Activated naive CD8-positive, alpha-beta T cell treated with anti-CD3 and anti-CD28 coated beads for 36 hours (primary cell): ENCODE measurements at regions not wholly inside any gene's neighbourhood (a gene's known extent, or its start where the extent isn't known, plus 50 kb on each side); places are given as distances from the start of the nearest gene placed in this dataset.
"Not testable (repeated sequence)": the region's sequence is repeated elsewhere in the genome, so short reads cannot be mapped to it uniquely, and the experiment has no call there.

Experiments
- DNase-seq: peaks from one replicate; pipeline ENCODE4 v3.0.0; 2021
- H3K27ac Mint-ChIP-seq: one replicate; pipeline ENCODE4 v1.8.0; 2022; ENCODE audit warnings: mild to moderate bottlenecking, moderate library complexity, mixed read lengths
- H3K27me3 Mint-ChIP-seq: one replicate; pipeline ENCODE4 v1.8.0; 2022; ENCODE audit warnings: mild to moderate bottlenecking, mixed read lengths
- H3K36me3 Mint-ChIP-seq: one replicate; pipeline ENCODE4 v1.8.0; 2021; ENCODE audit warnings: mild to moderate bottlenecking, mixed read lengths
- H3K4me1 Mint-ChIP-seq: one replicate; pipeline ENCODE4 v1.8.0; 2021; ENCODE audit warnings: mixed read lengths
- H3K4me3 Mint-ChIP-seq: one replicate; pipeline ENCODE4 v1.8.0; 2022; ENCODE audit warnings: mild to moderate bottlenecking, moderate library complexity, mixed read lengths
- H3K9me3 Mint-ChIP-seq: one replicate; pipeline ENCODE4 v1.8.0; 2022; ENCODE audit warnings: mixed read lengths

- no peaks in the 10 kb centered on the region for H3K4me1 Mint-ChIP-seq
- DNase-seq = no peak
- H3K27ac Mint-ChIP-seq = no peak overlapping the region
- H3K4me3 Mint-ChIP-seq = no peak overlapping the region
- no peaks in the 10 kb centered on the region for H3K9me3 Mint-ChIP-seq
- H3K27me3 Mint-ChIP-seq = no peaks in the 10 kb centered on the region
- no peaks in the 10 kb centered on the region for H3K36me3 Mint-ChIP-seq
These were observed 184.4 kb downstream of the VEGFC start for GRCh38 chr4:176608346-176608745.

GRCh38 chr4:176610594-176610993, 182.1 kb downstream of the VEGFC start:
- H3K36me3 Mint-ChIP-seq = no peaks in the 10 kb centered on the region
- no peaks in the 10 kb centered on the region for H3K4me1 Mint-ChIP-seq
- H3K4me3 Mint-ChIP-seq = no peak overlapping the region
- no peaks in the 10 kb centered on the region for H3K9me3 Mint-ChIP-seq
- H3K27me3 Mint-ChIP-seq = no peaks in the 10 kb centered on the region
- H3K27ac Mint-ChIP-seq = no peak overlapping the region
- DNase-seq = no peak

- H3K9me3 Mint-ChIP-seq = no peaks in the 10 kb centered on the region
- no peak overlapping the region for H3K4me3 Mint-ChIP-seq
- H3K27me3 Mint-ChIP-seq = no peaks in the 10 kb centered on the region
- DNase-seq = no peak
- H3K27ac Mint-ChIP-seq = no peak overlapping the region
- no peaks in the 10 kb centered on the region for H3K4me1 Mint-ChIP-seq
- H3K36me3 Mint-ChIP-seq = no peaks in the 10 kb centered on the region
These were observed 181.3 kb downstream of the VEGFC start for GRCh38 chr4:176611381-176611780.

GRCh38 chr4:176611951-176612350, 180.8 kb downstream of the VEGFC start:
- H3K9me3 Mint-ChIP-seq = no peaks in the 10 kb centered on the region
- no peak for DNase-seq
- H3K4me3 Mint-ChIP-seq = no peak overlapping the region
- H3K4me1 Mint-ChIP-seq = no peaks in the 10 kb centered on the region
- H3K36me3 Mint-ChIP-seq = no peaks in the 10 kb centered on the region
- no peak overlapping the region for H3K27ac Mint-ChIP-seq
- no peaks in the 10 kb centered on the region for H3K27me3 Mint-ChIP-seq

GRCh38 chr4:176614793-176615192, 177.9 kb downstream of the VEGFC start:
- no peak for DNase-seq
- Mint-ChIP-seq H3K27ac (no peak overlapping the region), H3K4me3 (no peak overlapping the region), H3K36me3 (no peaks in the 10 kb centered on the region), H3K9me3 (no peaks in the 10 kb centered on the region), H3K27me3 (no peaks in the 10 kb centered on the region), H3K4me1 (no peaks in the 10 kb centered on the region)

- H3K4me3 Mint-ChIP-seq = no peak overlapping the region
- DNase-seq = no peak
- H3K27me3 Mint-ChIP-seq = no peaks in the 10 kb centered on the region
- no peaks in the 10 kb centered on the region for H3K9me3 Mint-ChIP-seq
- H3K27ac Mint-ChIP-seq = no peak overlapping the region
- no peaks in the 10 kb centered on the region for H3K4me1 Mint-ChIP-seq
- no peaks in the 10 kb centered on the region for H3K36me3 Mint-ChIP-seq
These were observed 176.6 kb downstream of the VEGFC start for GRCh38 chr4:176616151-176616550.

- Mint-ChIP-seq H3K4me3 (no peak overlapping the region), H3K4me1 (no peaks in the 10 kb centered on the region), H3K27ac (no peak overlapping the region), H3K9me3 (no peaks in the 10 kb centered on the region), H3K36me3 (no peaks in the 10 kb centered on the region), H3K27me3 (no peaks in the 10 kb centered on the region)
- DNase-seq = no peak
These were observed 174.6 kb downstream of the VEGFC start for GRCh38 chr4:176618138-176618537.

- no peaks in the 10 kb centered on the region for H3K4me1 Mint-ChIP-seq
- no peak for DNase-seq
- H3K27me3 Mint-ChIP-seq = no peaks in the 10 kb centered on the region
- H3K27ac Mint-ChIP-seq = no peak overlapping the region
- no peaks in the 10 kb centered on the region for H3K9me3 Mint-ChIP-seq
- no peaks in the 10 kb centered on the region for H3K36me3 Mint-ChIP-seq
- no peak overlapping the region for H3K4me3 Mint-ChIP-seq
These were observed 173.3 kb downstream of the VEGFC start for GRCh38 chr4:176619430-176619829.

- no peak for DNase-seq
- Mint-ChIP-seq H3K27me3 (no peaks in the 10 kb centered on the region), H3K36me3 (no peaks in the 10 kb centered on the region), H3K4me3 (no peak overlapping the region), H3K9me3 (no peaks in the 10 kb centered on the region), H3K27ac (no peak overlapping the region), H3K4me1 (no peaks in the 10 kb centered on the region)
These were observed 170.3 kb downstream of the VEGFC start for GRCh38 chr4:176622251-176622948.

GRCh38 chr4:176624983-176625610, 167.6 kb downstream of the VEGFC start:
- not testable (repeated sequence) for H3K4me1 Mint-ChIP-seq, H3K4me3 Mint-ChIP-seq, H3K27ac Mint-ChIP-seq, DNase-seq, H3K36me3 Mint-ChIP-seq, H3K27me3 Mint-ChIP-seq, H3K9me3 Mint-ChIP-seq

- H3K4me3 Mint-ChIP-seq = no peak overlapping the region
- H3K27me3 Mint-ChIP-seq = no peaks in the 10 kb centered on the region
- no peaks in the 10 kb centered on the region for H3K36me3 Mint-ChIP-seq
- no peaks in the 10 kb centered on the region for H3K4me1 Mint-ChIP-seq
- no peaks in the 10 kb centered on the region for H3K9me3 Mint-ChIP-seq
- H3K27ac Mint-ChIP-seq = no peak overlapping the region
- DNase-seq = no peak
These were observed 164.8 kb downstream of the VEGFC start for GRCh38 chr4:176627916-176628315.

- no peak overlapping the region for H3K27ac Mint-ChIP-seq
These were observed 161.1 kb downstream of the VEGFC start for GRCh38 chr4:176631611-176632010.

More at GRCh38 chr4:176631611-176632010, 161.1 kb downstream of the VEGFC start:
- no peaks in the 10 kb centered on the region for H3K27me3 Mint-ChIP-seq
- no peak overlapping the region for H3K4me3 Mint-ChIP-seq
- no peaks in the 10 kb centered on the region for H3K36me3 Mint-ChIP-seq
- DNase-seq = no peak
- no peaks in the 10 kb centered on the region for H3K9me3 Mint-ChIP-seq
- no peaks in the 10 kb centered on the region for H3K4me1 Mint-ChIP-seq
